HG03469 (cell line): ENCODE measurements at regions not wholly inside any gene's neighbourhood (a gene's known extent, or its start where the extent isn't known, plus 50 kb on each side); places are given as distances from the start of the nearest gene placed in this dataset.

Experiments
- ATAC-seq: cut with Tn5 transposase; IDR thresholded peaks from one replicate; pipeline ENCODE4 v1.9.1; 2021; ENCODE audit warnings: mild to moderate bottlenecking, moderate library complexity, moderate number of reproducible peaks; ENCODE audit not compliant: unreplicated experiment

GRCh38 chr21:35905096-35905962 is 155.0 kb downstream of the SETD4 start:
- ATAC-seq: no peak

- no peak for ATAC-seq
These were observed 159.8 kb downstream of the SETD4 start for GRCh38 chr21:35900539-35900938.

GRCh38 chr21:35896060-35896459 is 164.3 kb downstream of the SETD4 start:
- no peak for ATAC-seq

GRCh38 chr21:35895598-35895997 is 164.7 kb downstream of the SETD4 start:
- no peak for ATAC-seq

GRCh38 chr21:35893156-35893555 is 167.2 kb downstream of the SETD4 start:
- no peak for ATAC-seq

GRCh38 chr21:35886887-35887286 is 173.4 kb downstream of the SETD4 start:
- ATAC-seq: no peak

GRCh38 chr21:35885942-35886541 is 174.3 kb downstream of the SETD4 start:
- no peak for ATAC-seq

- no peak for ATAC-seq
These were observed 177.5 kb downstream of the SETD4 start for GRCh38 chr21:35882791-35883240.

- no peak for ATAC-seq
These were observed 186.9 kb downstream of the SETD4 start for GRCh38 chr21:35873441-35873840.

- ATAC-seq: no peak
These were observed 188.4 kb downstream of the SETD4 start for GRCh38 chr21:35871906-35872305.

- no peak for ATAC-seq
These were observed 191.5 kb downstream of the SETD4 start for GRCh38 chr21:35868869-35869223.

GRCh38 chr21:35868005-35868868 is 192.1 kb downstream of the SETD4 start:
- no peak for ATAC-seq

GRCh38 chr21:35864039-35864438 is 196.3 kb downstream of the SETD4 start:
- no peak for ATAC-seq

GRCh38 chr21:35862969-35863368 is 197.4 kb downstream of the SETD4 start:
- ATAC-seq: no peak

- ATAC-seq: no peak
These were observed 198.7 kb downstream of the SETD4 start for GRCh38 chr21:35861661-35862060.

- ATAC-seq: no peak
These were observed 200.0 kb downstream of the SETD4 start for GRCh38 chr21:35860189-35860869.

- no peak for ATAC-seq
These were observed 200.6 kb downstream of the SETD4 start for GRCh38 chr21:35859677-35860076.

- no peak for ATAC-seq
These were observed 203.2 kb downstream of the SETD4 start for GRCh38 chr21:35857095-35857494.

- no peak for ATAC-seq
These were observed 204.8 kb downstream of the SETD4 start for GRCh38 chr21:35855484-35855883.

- no peak for ATAC-seq
These were observed 206.0 kb downstream of the SETD4 start for GRCh38 chr21:35854281-35854680.
